GM13977 (cell line): ENCODE measurements at regions not wholly inside any gene's neighbourhood (a gene's known extent, or its start where the extent isn't known, plus 50 kb on each side); places are given as distances from the start of the nearest gene placed in this dataset.
"Not testable (repeated sequence)": the region's sequence is repeated elsewhere in the genome, so short reads cannot be mapped to it uniquely, and the experiment has no call there.

ENCODE experiments used
- DNase-seq: peaks from one replicate; pipeline ENCODE4 v3.0.0; 2012; ENCODE audit warnings: low spot score
- CTCF ChIP-seq: IDR thresholded peaks from 2 replicates; pipeline ENCODE4 v1.5.1; 2012; ENCODE audit warnings: mild to moderate bottlenecking, control low read depth; ENCODE audit not compliant: insufficient read depth; ENCODE audit errors: extremely low read depth, missing control alignments
- in situ Hi-C: fragments of 300-500 bp; cut with MboI; formaldehyde crosslinking; loops from one replicate; pipeline ENCODE4 v1.12.0; 2022; ENCODE audit warnings: low sequenced_read_pairs, low pct_unique_long_range_greater_than_20kb, mixed read lengths, inconsistent platforms; ENCODE audit not compliant: unreplicated experiment

GRCh38 chr11:69948256-69949141 lies 129.3 kb upstream of the FGF3 start:
- in situ Hi-C loops: no loop called here
- no peak for DNase-seq
- TF ChIP-seq CTCF: no peak

- no peak for TF ChIP-seq CTCF
- no peak for DNase-seq
- in situ Hi-C loops: no loop called here
Observed at GRCh38 chr11:69949327-69949726, 128.8 kb upstream of the ANO1 start.

- peak; percentile 59 for DNase-seq
- in situ Hi-C loops: no loop called here
- TF ChIP-seq CTCF: peak; percentile 32
Observed at GRCh38 chr11:69950120-69950519, 128.0 kb upstream of the ANO1 start.

- TF ChIP-seq CTCF: no peak
- in situ Hi-C loops: no loop called here
- no peak for DNase-seq
Observed at GRCh38 chr11:69950621-69951020, 127.5 kb upstream of the ANO1 start.

- in situ Hi-C loops: no loop called here
- no peak for TF ChIP-seq CTCF
- no peak for DNase-seq
Observed at GRCh38 chr11:69951821-69952220, 126.3 kb upstream of the ANO1 start.

GRCh38 chr11:69952229-69952975 lies 125.7 kb upstream of the ANO1 start:
- in situ Hi-C loops, DNase-seq: not testable (repeated sequence)

- in situ Hi-C loops: no loop called here
- no peak for TF ChIP-seq CTCF
- DNase-seq: no peak
Observed at GRCh38 chr11:69953356-69953755, 124.8 kb upstream of the ANO1 start.
